ENCODE measurements at regions not wholly inside any gene's neighbourhood (a gene's known extent, or its start where the extent isn't known, plus 50 kb on each side); places are given as distances from the start of the nearest gene placed in this dataset.

DNA sequence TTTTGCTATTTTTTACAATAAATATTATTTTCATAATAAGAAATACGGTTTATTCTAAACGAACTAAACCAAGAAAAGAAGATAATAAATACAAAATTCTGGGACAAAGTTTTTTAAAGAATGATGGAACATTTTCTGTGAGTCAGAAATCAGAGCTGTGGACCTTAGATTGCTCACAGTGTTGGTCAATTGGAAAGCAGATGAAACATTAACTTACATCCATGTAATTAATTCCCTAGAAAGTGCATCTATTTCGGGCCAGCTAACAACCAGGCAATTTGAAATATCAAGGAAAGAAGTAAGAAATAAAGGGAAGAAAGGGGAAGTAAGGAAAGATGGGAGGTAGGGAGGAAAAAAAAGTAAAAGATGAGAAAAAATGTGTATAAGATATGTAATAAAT is 1569.8 kb upstream of the TENM4 start:
- no peak for DNase-seq (ENCODE audit: low spot score)

DNA sequence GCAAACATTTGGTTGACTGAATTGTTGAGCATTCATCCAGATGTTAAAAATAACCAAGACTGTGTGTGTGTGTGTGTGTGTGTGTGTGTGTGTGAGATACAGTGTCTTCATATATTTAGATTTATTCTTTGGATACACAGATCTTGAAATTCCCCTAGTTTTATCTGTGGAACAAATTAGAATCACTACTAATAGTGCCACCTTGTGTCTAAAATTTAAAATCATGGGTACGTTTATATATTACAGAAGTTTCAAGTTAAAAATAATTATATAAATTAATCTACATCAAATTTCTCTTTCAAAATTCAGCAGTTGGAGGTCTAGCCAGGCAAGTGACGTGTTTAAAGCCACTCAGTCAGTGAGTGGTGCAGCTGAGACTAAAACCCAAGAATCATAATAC is 1566.2 kb upstream of the TENM4 start:
- peak; percentile 40 for DNase-seq (ENCODE audit: low spot score)

DNA sequence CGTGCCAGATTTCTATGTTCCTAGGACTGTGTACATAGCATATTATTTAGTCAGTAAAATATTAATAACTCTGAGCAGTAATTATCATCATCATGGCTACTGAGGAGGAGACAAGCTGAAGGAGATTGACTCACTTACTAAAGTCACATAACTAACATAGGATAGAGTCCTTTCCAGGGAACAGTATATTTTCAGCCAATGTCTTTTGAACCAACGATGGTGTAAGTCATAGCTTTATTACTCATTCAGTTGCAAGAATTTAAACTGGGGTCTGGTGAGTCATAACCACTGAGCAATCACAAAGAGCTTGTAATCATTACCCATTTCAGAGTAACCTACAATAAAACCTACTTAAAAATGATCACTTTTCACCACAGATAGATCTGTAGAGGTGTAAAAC is 1564.8 kb upstream of the TENM4 start:
- peak; percentile 64 for DNase-seq (ENCODE audit: low spot score)

DNA sequence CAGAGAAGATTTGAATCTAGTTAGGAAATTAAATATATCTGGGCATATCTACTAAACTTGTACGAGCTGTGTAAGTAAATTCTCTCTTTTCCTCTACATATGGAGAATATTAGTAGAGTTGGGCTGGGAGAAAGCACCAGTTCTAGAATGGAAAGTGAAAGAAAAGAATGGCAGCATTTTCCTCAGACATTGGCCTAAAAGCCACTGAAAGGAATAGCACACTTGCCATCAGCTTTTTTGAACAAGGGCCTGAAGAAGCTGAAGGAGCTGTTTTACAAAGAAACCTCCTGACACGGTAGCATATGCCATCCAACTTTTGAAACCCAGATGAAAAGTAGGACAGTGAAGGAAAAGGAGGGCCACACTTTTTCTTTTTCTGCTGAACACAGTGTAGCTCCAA is 1563.7 kb upstream of the TENM4 start:
- DNase-seq (ENCODE audit: low spot score): no peak

DNA sequence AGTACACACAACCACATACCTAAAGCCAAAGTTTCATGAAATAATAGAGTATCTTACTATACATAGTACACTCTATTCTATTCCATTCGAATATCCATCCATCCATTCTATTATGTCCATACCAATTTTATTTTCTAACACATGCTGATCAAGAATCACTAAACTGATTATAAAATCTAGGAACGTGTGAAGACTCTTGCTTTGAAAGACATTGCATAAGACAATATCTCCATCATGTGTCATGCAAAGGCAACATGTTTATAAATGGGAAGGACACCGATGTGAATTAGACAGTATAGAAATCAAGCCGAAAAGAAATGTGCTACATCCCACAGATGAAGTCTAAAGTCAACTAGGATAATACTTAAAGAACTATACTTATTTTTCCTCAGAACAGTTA is 1561.5 kb upstream of the TENM4 start:
- no peak for DNase-seq (ENCODE audit: low spot score)

DNA sequence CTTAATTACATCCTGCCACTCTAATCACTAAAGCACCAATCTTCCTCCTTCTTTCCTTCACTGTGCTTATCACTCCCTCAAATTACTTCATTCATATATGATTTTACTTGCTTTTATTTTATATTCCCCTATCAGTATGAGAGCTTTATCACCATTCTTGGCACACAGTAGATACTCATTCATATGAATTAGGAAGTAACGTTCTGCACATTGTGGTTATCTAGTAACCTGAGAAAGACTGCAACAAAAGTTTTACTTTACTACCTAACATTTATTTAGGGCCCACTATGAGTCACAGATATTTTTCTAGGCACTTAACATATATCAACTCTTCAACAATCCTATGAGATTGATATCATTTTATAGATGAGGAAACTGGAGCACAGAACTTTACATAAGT is 1559.9 kb upstream of the TENM4 start:
- no peak for DNase-seq (ENCODE audit: low spot score)

DNA sequence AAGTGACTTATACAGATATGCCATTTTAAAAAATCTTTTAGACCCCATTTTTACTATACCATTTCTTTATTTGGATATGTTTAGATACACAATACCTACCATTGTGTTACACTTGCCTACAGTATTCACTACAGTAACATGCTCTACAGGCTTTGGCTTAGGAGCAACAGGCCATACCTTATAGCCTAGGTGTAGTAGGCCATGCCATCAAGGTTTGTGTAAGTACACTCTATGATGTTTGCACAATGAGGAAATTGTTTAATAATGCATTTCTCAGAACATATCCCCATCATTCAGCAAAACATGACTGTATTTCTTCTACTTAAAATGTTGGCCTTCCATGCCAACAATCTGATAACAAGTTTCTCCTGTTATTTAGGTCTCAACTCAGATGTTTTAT is 1559.5 kb upstream of the TENM4 start:
- no peak for DNase-seq (ENCODE audit: low spot score)

DNA sequence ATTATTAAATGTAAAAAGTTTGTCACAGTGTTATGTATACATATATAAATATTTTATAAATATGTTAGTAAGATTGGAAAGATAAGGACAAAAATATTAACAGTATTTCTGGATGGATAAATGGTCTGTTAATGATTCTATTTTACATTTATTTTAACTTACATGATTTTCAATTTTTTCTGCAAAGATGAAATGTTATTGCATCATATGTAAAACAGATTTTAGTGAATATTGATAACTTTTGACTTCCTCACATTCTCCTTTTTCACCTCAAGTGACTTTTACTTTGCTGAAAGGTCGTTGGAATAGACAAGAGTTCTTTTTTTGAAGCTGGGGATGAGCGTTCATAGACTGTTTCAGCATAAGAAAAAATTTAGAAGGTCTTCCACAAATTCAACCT is 1554.7 kb upstream of the TENM4 start:
- DNase-seq (ENCODE audit: low spot score): no peak

DNA sequence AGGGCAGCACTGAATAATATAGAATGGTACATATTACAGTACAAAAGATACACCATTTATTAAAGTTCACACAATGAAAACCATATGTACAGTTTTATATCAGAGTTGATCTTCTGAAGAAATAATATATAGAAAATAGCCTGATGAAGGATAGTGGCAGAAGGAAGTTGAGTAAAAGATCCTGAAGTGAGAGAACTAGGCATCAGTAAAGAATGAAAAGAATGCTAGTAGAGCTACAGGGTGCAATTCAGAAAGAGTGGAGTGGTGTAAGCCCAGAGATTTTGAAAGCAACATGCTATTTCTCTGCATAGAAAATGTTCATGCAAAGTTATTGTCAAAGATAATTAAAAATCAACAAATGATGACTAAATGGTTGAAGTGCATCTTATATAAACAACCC is 1552.7 kb upstream of the TENM4 start:
- DNase-seq (ENCODE audit: low spot score): no peak

DNA sequence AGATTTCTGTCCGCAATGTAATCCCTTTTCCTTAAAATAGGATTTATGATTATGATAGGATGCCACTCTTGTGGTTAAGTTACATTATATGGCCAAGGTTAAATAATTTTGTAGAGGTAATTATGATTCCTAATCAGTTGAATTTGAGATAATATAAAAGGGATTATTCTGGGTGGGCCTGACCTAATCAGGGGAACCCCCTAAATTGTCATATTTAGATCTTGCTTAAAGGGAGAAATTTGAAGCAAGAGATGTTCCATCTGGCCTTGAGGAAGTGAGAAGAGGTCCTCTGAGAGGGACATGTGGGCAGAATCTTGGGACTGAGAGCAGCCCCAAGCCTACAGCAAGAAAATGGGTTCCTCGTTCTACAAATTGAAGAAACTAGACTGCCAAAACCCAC is 1550.1 kb upstream of the TENM4 start:
- DNase-seq (ENCODE audit: low spot score): no peak

DNA sequence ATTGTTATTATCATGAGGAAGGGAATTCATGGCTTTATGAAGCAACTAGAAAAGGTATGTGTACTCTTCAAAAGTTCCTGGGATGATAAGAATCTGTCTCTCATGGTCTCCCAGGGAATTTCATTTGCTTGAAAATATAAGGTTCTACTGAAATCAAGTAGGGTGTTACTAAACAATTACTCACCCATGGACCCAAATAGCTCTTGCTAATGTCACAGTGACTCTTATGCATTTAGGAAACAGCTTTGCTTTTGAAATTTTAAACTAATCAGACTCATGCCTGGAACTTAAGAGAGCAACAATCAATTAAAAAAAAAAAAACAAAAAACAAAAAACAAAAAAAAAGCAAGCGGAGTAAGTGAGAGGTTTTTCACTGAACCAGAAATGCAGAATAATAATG is 1546.3 kb upstream of the TENM4 start:
- no peak for DNase-seq (ENCODE audit: low spot score)

DNA sequence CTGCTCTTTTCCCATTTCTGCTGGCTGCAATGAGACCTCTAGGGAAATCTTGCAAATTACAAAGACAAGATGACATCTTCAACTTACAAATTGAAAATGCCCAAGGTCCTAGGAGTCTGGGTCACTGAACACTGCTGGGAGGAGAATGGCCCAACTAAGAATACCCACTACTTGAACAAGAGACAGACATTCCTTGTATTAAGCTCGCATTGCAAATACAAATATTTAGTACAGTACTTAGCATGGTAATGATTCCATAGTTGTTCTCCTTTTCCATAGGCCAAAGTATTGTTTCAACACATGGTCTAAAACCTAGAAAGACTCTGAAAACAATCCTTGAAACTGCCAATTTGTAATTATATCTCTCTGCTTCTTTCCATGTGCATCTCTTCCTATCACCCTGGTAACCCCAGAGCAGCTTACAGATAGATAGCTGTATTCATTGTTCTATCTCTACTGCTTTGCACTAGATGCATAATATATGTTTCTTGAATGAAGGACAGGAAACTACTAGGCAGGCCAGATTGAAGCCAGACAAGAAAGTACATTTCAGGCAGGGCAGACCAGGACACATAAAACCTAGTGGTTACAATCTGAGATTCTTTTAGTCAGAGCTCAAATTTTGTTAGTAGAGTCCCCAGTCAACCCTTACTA is 1545.7 kb upstream of the TENM4 start:
- no peak for DNase-seq (ENCODE audit: low spot score)

DNA sequence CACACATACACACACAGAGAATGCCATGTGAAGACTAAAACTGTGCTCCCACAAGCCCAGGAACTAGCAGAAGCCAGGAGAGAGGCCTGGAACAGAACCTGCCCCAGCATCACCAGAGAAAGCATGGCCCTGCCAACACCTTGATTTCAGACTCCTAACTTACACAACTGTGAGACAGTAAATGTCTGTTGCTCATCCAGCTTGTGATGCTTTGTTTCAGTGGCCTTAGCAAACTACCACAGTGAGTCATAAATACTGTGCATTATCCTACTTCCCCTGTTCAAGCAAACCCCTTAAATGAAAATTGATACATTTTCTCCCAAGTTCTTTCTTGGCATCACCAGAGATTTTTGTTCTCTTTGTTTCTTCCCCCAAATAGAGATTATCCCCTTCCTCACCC is 1539.4 kb upstream of the TENM4 start:
- DNase-seq (ENCODE audit: low spot score): peak; percentile 68

DNA sequence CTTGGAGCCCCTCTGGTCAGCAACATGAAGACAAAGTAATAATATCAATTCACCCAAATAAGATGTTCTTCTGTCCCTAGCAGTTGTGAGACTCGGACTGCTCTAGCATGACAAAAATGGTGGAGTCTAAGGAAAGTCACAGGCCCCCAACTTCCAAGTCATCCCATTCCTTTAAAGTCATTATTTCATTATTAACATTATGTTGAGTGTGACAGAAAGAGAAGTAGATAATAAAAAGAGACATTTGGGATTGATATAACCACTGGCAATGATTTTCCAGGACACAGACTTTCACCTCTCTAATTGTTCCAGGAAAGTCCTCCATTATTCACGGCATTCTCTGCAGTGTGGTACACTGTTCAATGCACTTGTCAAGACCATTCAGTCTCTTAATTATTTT is 1533.0 kb upstream of the TENM4 start:
- DNase-seq (ENCODE audit: low spot score): no peak

DNA sequence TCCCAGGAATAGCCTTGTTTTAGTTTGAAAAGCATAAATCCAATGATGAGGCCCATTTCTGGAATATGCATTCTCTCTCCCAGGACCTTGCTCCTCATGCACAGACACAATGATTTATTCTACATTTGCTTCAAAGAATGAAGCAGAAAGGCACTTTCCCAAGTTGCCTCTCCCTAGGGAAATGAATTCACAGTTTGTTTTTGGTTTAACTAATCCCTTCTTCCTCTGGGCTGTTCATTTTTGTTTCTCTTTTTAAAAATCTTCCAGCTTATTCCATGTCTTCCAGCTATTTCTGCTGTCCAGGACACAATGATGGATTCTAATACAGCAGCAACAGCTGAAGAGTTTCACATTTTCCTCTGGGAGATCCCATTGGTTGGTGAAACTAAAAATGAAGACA is 1529.2 kb upstream of the TENM4 start:
- DNase-seq (ENCODE audit: low spot score): no peak

DNA sequence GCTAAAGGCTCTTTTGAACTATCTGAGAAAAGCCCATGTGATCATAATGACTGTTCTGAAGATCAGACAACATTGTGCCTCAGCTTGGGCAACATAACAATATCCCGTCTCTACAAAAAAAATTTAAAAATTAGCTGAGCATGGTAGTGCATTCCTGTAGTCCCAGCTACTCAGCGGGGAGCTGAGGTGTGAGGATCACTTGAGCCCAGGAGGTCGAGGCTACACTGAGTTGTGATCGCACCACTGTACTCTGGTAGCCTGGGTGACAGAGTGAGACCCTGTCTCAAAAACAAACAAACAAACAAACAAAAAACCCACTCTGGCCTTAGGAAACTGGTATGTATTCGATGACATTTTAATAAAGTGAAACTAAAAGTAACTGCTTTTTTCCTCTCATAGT is 1526.8 kb upstream of the TENM4 start:
- DNase-seq (ENCODE audit: low spot score): no peak

DNA sequence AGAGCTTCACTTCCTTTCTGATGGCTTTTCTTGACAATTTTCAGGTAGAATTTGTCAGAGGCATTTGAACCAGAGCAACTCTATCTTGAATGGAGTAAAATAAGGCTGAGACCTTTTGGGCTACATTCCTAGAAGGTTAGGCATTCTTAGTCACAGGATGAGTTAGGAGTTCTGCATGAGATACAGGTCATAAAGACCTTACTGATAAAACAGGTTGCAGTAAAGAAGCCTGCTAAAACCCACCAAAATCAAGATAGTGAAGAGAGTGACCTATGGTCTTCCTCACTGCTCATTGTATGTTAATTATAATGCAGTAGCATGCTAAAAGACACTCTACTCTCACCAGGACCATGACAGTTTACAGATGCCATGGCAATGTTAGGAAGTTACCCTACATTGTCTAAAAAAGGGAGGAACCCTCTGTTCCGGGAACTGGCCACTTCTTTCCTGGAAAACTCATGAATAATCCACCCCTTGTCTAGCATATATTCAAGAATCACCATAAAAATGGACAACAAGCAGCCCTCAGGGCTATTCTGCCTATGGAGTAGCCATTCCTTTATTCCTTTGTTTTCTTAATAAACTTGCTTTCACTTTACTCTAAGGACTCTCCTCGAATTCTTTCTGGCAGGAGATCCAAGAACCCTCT is 1519.7 kb upstream of the TENM4 start:
- DNase-seq (ENCODE audit: low spot score): no peak

DNA sequence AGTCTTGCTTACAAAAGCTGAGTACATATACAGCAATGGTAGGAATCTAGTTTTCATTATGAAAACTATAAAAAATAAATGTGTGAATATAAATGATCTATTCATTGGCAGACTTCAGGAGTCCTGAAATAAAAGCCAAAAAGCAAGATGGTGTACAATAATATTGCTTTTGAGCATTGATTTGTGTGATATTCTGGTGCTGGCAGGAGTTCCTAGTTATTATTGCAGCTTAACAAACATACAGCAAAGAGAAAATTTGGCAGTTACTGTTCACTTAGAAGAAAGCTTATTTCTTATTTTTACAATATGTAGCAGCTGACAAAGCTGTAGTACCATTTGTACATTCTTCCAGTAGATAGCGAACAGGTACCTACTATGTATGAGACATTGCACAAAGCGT is 1518.9 kb upstream of the TENM4 start:
- DNase-seq (ENCODE audit: low spot score): no peak

DNA sequence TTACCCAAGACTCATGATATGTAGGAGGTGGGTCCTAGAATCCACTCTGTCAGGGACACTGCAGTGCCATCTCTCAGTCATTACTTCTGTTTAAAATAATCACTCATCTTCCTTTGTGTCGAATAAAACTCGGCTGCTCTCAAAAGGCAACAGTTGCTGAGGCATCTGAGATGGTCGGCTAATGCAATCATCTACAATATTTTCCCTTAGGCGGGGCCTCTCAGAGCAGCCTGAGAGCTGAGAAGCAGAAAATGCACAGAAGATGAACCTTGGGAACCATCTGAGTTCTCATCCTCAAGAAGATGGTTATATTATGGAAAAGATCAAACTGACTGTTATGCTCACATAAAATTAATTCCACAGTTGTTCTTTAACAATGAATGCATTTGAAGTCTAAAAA is 1518.2 kb upstream of the TENM4 start:
- DNase-seq (ENCODE audit: low spot score): no peak

DNA sequence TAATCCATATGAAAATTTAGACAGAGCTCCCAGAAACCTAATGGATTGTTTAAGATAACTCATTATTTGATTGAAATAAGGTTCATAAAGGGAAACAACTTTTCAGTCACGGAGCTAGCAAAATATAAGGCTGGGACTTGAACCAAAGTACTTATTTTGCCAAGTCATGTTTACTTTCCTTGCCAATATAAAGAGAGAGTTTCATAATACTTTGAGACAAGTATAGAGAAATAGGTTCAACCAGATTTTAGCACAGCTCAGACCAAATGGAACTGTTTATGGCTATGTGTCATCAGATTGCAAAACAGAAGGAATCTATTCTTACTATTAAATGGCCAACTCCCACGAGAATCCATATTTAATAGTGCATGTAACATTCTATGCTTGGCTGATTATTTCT is 1517.5 kb upstream of the TENM4 start:
- no peak for DNase-seq (ENCODE audit: low spot score)

DNA sequence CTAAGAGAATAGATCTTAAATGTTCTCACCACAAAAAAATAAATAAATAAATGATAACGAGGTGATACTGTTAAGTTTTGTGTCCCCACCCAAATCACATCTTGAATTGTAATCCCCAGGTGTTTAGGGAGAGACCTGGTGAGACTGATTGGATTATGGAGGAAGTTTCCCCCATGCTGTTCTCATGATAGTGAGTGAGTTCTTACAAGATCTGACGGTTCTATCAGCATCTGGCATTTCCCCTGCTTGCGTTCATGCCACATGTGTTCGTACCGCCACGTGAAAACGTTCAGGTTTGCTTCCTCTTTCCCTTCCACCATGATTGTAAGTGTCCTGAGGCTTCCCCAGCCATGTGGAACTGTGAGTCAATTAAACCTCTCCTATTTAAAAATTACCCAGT is 1514.8 kb upstream of the TENM4 start:
- DNase-seq (ENCODE audit: low spot score): no peak

DNA sequence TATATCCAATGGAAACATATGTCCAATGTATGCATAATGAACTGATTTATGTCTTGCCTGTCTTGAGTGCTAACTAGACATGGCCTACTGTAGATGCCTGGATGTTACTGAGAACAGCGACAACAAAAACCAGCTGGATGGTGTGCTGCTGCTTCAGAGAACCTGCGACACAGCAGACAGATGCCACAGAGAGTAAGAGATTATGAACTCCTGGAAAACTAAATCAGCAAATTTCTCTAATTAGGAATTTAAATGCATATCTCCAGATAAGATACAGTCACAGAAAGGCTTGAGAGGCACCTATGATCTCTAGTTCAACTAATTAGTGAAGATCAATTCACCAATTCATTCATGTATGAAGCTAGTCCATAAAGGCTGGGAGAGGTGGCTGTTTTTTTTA is 1508.0 kb upstream of the TENM4 start:
- DNase-seq (ENCODE audit: low spot score): no peak

DNA sequence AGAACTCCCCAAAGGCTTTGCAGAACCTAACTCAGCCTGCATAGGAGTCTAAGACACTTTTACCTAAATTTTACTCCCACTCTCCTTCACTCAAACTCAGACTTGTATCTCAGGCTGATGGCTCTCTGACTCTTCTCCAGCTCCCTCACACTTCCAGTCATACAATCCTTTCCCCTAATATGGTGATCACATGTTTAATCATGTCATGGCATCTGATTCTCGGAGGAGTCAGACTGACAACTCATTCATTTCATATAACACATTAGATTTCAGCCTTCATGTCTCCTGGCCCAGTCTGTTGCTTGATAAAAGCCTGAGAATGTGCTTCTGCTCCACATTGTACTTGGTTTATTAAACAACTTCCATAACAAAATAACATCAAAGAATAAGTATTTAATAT is 1503.9 kb upstream of the TENM4 start:
- no peak for DNase-seq (ENCODE audit: low spot score)

DNA sequence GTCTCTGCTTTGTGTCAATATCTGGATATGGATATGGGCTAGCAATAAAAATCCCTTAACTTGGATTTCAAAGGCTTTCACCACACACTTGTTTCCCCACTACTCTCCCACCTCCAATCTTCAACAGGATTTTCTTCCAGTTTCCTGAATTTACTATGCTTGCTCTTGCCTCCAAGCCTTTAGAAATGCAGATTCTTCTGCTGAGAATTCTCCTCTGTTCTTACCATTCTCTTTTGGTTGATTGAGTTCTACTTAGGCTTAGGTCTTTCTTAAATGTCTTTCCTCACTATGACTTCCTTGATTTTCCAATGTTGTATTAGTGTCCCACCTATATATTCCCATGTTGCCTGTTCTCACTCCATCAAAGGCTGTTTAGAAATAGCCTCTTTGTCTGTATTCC is 1502.4 kb upstream of the TENM4 start:
- no peak for DNase-seq (ENCODE audit: low spot score)
